ENCODE measurements at regions not wholly inside any gene's neighbourhood (a gene's known extent, or its start where the extent isn't known, plus 50 kb on each side); places are given as distances from the start of the nearest gene placed in this dataset.

DNA sequence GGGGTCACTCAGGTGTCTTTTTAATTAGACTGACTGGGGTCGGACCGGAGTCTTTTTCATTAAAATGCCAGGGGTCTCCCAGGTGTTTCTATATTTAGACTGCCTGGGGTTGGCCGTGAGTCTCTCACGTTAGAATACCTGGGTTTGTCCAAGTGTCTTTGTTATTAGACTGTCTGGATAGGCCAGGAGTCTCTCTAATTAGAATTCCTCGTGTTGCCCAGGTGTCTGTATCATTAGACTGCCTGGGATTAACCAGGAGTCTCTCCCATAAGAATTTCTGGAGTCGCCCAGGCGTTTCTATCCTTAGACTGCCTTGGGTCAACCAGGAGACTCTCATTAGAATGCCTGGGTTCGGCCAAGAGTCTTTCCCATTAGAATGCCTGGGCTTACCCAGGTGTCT lies 1445.7 kb downstream of the UQCRFS1 start:
- Histone ChIP-seq H2BK12ac (ENCODE audit: low read length) (no peak overlapping the region), H3K9ac (ENCODE audit: low read depth, low read length, poor library complexity) (no peak overlapping the region), H3K4me2 (ENCODE audit: insufficient read depth, low read length, poor library complexity, severe bottlenecking) (no peak overlapping the region), H2BK15ac (ENCODE audit: low read length) (no peak overlapping the region), H3K18ac (ENCODE audit: low read length) (no peak overlapping the region), H3K14ac (ENCODE audit: low read length) (no peak overlapping the region), H3K4ac (ENCODE audit: low read length) (no peak overlapping the region), H3K4me3 (ENCODE audit: low read length in 2 of 2) (no peak overlapping the region), H3K4me1 (ENCODE audit: control insufficient read depth in 2 of 2, insufficient read depth in 1 of 2, low read depth in 1 of 2, low read length in 2 of 2) (no peaks in the 10 kb centered on the region), H2BK120ac (ENCODE audit: low read depth, low read length) (no peak overlapping the region), H3K27me3 (ENCODE audit: control insufficient read depth in 3 of 3, insufficient read depth in 3 of 3, low read depth in 1 of 3, low read length in 3 of 3) (no peaks in the 10 kb centered on the region), H3K79me1 (ENCODE audit: low read depth, low read length) (no peaks in the 10 kb centered on the region), H2BK5ac (ENCODE audit: low read length) (no peak overlapping the region), H2AFZ (ENCODE audit: low read length) (no peak overlapping the region), H3K23ac (ENCODE audit: low read depth, low read length, poor library complexity) (no peak overlapping the region), H3K9me3 (replicated peaks in 1 of 2; ENCODE audit: control insufficient read depth in 2 of 2, insufficient read depth in 1 of 2, low read depth in 1 of 2, low read length in 2 of 2) (peaks cover 0 to 17% of the 10 kb centered on the region in 2 donors), H4K91ac (ENCODE audit: low read depth, low read length, poor library complexity) (no peak overlapping the region), H2AK5ac (ENCODE audit: low read depth, low read length) (no peak overlapping the region), H3K36me3 (replicated peaks in 1 of 2; ENCODE audit: control insufficient read depth in 2 of 2, insufficient read depth in 2 of 2, low read length in 2 of 2) (peaks cover 2% of the 10 kb centered on the region in 2 donors), H4K8ac (ENCODE audit: low read depth, low read length) (no peak overlapping the region), H3K27ac (replicated peaks; ENCODE audit: low read length) (no peak overlapping the region)
- DNase-seq (ENCODE audit: low spot score) = no peak
- WGBS, 2 donors (ENCODE audit: extremely low coverage in 2 of 2, insufficient read length in 2 of 2, insufficient replicate concordance in 1 of 2) = no CpG with 5 or more reads among the region's 8 CpGs

DNA sequence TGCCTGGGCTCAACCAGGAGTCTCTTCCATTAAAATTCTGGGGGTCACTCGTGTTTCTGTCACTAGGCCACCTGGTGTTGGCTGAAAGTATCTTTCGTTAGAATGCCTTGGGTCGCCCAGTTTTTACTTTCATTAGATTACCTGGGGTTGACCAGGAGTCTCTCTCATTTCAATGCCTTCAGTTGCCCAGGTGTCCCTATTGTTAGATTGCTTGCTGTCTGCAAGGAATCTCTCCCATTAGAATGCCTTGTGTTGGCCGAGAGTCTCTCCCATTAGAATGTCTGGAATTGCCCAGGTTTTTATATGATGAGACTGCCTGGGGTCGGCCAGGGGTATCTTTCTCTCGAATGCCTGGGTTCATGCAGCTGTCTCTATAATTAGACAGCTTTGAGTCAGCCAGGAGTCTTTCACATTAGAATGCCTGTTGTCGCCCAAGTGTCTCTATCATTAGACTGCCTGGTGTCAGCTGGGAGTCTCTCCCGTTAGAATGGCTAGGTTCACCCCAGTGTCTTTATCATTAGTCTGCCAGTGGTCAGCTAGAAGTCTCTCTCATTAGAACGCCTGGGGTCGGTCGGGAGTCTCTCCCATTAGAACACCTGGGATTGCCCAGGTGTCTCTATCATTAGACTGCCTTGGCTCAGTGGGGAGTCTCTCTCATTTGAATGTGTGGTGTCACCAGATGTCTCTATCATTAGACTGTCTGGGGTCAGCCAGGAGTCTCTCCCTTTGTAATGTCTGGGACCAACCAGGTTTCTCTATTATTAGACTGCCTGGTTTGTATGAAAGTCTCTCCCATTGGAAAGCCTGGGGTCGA lies 1446.8 kb downstream of the UQCRFS1 start:
- no peak overlapping the region for H3K23ac ChIP-seq (ENCODE audit: low read depth, low read length, poor library complexity)
- H2AFZ ChIP-seq (ENCODE audit: low read length) = no peak overlapping the region
- no peak overlapping the region for H2AK5ac ChIP-seq (ENCODE audit: low read depth, low read length)
- H2BK120ac ChIP-seq (ENCODE audit: low read depth, low read length) = no peak overlapping the region
- no peak overlapping the region for H3K9ac ChIP-seq (ENCODE audit: low read depth, low read length, poor library complexity)
- H3K4ac ChIP-seq (ENCODE audit: low read length) = no peak overlapping the region
- H3K36me3 ChIP-seq (replicated peaks in 1 of 2; ENCODE audit: control insufficient read depth in 2 of 2, insufficient read depth in 2 of 2, low read length in 2 of 2) = no peaks in the 10 kb centered on the region
- H3K18ac ChIP-seq (ENCODE audit: low read length) = no peak overlapping the region
- no peak overlapping the region for H2BK12ac ChIP-seq (ENCODE audit: low read length)
- H3K4me2 ChIP-seq (ENCODE audit: insufficient read depth, low read length, poor library complexity, severe bottlenecking) = no peak overlapping the region
- no peak overlapping the region for H3K27ac ChIP-seq (replicated peaks; ENCODE audit: low read length)
- H2BK5ac ChIP-seq (ENCODE audit: low read length) = no peak overlapping the region
- no peak overlapping the region for H3K4me3 ChIP-seq (ENCODE audit: low read length in 2 of 2)
- no peaks in the 10 kb centered on the region for H3K79me1 ChIP-seq (ENCODE audit: low read depth, low read length)
- H3K14ac ChIP-seq (ENCODE audit: low read length) = no peak overlapping the region
- no peak for DNase-seq (ENCODE audit: low spot score)
- no peak overlapping the region for H4K8ac ChIP-seq (ENCODE audit: low read depth, low read length)
- no CpG with 5 or more reads among the region's 12 CpGs for WGBS, 2 donors (ENCODE audit: extremely low coverage in 2 of 2, insufficient read length in 2 of 2, insufficient replicate concordance in 1 of 2)
- H3K9me3 ChIP-seq (replicated peaks in 1 of 2; ENCODE audit: control insufficient read depth in 2 of 2, insufficient read depth in 1 of 2, low read depth in 1 of 2, low read length in 2 of 2) = peaks cover 0 to 12% of the 10 kb centered on the region in 2 donors
- H3K27me3 ChIP-seq (ENCODE audit: control insufficient read depth in 3 of 3, insufficient read depth in 3 of 3, low read depth in 1 of 3, low read length in 3 of 3) = no peaks in the 10 kb centered on the region
- no peak overlapping the region for H2BK15ac ChIP-seq (ENCODE audit: low read length)
- H4K91ac ChIP-seq (ENCODE audit: low read depth, low read length, poor library complexity) = no peak overlapping the region
- no peaks in the 10 kb centered on the region for H3K4me1 ChIP-seq (ENCODE audit: control insufficient read depth in 2 of 2, insufficient read depth in 1 of 2, low read depth in 1 of 2, low read length in 2 of 2)

DNA sequence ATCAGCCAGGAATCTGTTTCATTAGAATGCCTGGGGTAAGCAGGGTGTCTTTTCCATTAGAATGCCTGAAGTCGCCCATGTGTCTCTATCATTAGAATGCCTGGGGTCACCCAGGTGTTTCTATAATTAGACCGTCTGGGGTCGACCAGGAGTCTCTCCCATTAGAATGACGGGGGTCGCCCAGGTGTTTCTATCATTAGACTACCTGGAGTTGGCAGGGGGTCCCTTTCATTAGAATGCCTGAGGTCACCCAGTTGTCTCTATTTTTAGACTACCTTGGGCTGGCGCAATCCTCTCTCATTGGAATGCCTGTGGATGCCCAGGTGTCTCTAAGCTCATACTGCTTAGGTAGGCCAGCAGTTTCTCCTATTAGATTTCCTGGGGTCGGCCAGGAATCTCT lies 1447.6 kb downstream of the UQCRFS1 start:
- Histone ChIP-seq H3K27ac (replicated peaks; ENCODE audit: low read length) (no peak overlapping the region), H2BK5ac (ENCODE audit: low read length) (no peak overlapping the region), H2AFZ (ENCODE audit: low read length) (no peak overlapping the region), H3K4me3 (ENCODE audit: low read length in 2 of 2) (no peak overlapping the region), H2BK12ac (ENCODE audit: low read length) (no peak overlapping the region), H3K4me1 (ENCODE audit: control insufficient read depth in 2 of 2, insufficient read depth in 1 of 2, low read depth in 1 of 2, low read length in 2 of 2) (no peaks in the 10 kb centered on the region), H3K14ac (ENCODE audit: low read length) (no peak overlapping the region), H2AK5ac (ENCODE audit: low read depth, low read length) (no peak overlapping the region), H3K23ac (ENCODE audit: low read depth, low read length, poor library complexity) (no peak overlapping the region), H3K27me3 (ENCODE audit: control insufficient read depth in 3 of 3, insufficient read depth in 3 of 3, low read depth in 1 of 3, low read length in 3 of 3) (no peaks in the 10 kb centered on the region), H3K79me1 (ENCODE audit: low read depth, low read length) (no peaks in the 10 kb centered on the region), H2BK15ac (ENCODE audit: low read length) (no peak overlapping the region), H2BK120ac (ENCODE audit: low read depth, low read length) (no peak overlapping the region), H3K4me2 (ENCODE audit: insufficient read depth, low read length, poor library complexity, severe bottlenecking) (no peak overlapping the region), H3K9ac (ENCODE audit: low read depth, low read length, poor library complexity) (no peak overlapping the region), H3K9me3 (replicated peaks in 1 of 2; ENCODE audit: control insufficient read depth in 2 of 2, insufficient read depth in 1 of 2, low read depth in 1 of 2, low read length in 2 of 2) (peaks cover 0 to 12% of the 10 kb centered on the region in 2 donors), H3K36me3 (replicated peaks in 1 of 2; ENCODE audit: control insufficient read depth in 2 of 2, insufficient read depth in 2 of 2, low read length in 2 of 2) (no peaks in the 10 kb centered on the region), H4K91ac (ENCODE audit: low read depth, low read length, poor library complexity) (no peak overlapping the region), H4K8ac (ENCODE audit: low read depth, low read length) (no peak overlapping the region), H3K18ac (ENCODE audit: low read length) (no peak overlapping the region), H3K4ac (ENCODE audit: low read length) (no peak overlapping the region)
- no peak for DNase-seq (ENCODE audit: low spot score)
- no CpG with 5 or more reads among the region's 7 CpGs for WGBS, 2 donors (ENCODE audit: extremely low coverage in 2 of 2, insufficient read length in 2 of 2, insufficient replicate concordance in 1 of 2)

DNA sequence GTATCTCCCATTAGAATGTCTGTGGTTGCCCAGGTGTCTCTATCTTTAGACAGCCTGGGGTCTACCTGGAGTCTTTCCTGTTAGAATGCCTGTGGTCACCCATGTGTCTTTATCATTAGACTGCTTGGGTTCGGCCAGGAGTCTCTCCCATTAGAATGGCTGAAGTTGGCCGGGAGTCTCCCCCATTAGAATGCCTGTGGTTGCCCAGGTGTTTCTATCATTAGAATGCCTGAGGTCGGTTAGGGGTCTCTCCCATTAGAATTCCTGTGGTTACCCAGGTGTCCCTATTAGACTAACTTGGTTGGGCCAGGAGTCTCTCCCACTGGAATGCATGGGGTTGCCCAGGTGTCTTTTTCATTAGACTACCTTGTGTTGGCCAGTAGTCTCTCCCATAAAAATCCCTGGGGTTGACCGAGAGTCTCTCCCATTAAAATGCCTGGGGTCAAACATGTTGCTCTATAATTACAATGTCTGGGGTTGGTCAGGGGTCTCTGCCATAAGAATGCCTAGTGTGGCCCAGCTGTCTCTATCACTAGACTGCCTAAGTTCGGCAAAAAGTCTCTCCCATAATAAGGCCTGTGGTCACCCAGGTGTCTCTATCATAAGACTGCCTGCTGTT lies 1448.7 kb downstream of the UQCRFS1 start:
- H3K4me1 ChIP-seq (ENCODE audit: control insufficient read depth in 2 of 2, insufficient read depth in 1 of 2, low read depth in 1 of 2, low read length in 2 of 2) = no peaks in the 10 kb centered on the region
- H2BK12ac ChIP-seq (ENCODE audit: low read length) = no peak overlapping the region
- no peaks in the 10 kb centered on the region for H3K27me3 ChIP-seq (ENCODE audit: control insufficient read depth in 3 of 3, insufficient read depth in 3 of 3, low read depth in 1 of 3, low read length in 3 of 3)
- no peak overlapping the region for H2BK15ac ChIP-seq (ENCODE audit: low read length)
- no peak overlapping the region for H2AFZ ChIP-seq (ENCODE audit: low read length)
- no peak overlapping the region for H3K18ac ChIP-seq (ENCODE audit: low read length)
- peaks cover 0 to 12% of the 10 kb centered on the region in 2 donors for H3K9me3 ChIP-seq (replicated peaks in 1 of 2; ENCODE audit: control insufficient read depth in 2 of 2, insufficient read depth in 1 of 2, low read depth in 1 of 2, low read length in 2 of 2)
- H3K9ac ChIP-seq (ENCODE audit: low read depth, low read length, poor library complexity) = no peak overlapping the region
- no peak overlapping the region for H2BK120ac ChIP-seq (ENCODE audit: low read depth, low read length)
- H3K14ac ChIP-seq (ENCODE audit: low read length) = no peak overlapping the region
- WGBS, 2 donors (ENCODE audit: extremely low coverage in 2 of 2, insufficient read length in 2 of 2, insufficient replicate concordance in 1 of 2) = no CpG with 5 or more reads among the region's 5 CpGs
- no peak overlapping the region for H2BK5ac ChIP-seq (ENCODE audit: low read length)
- H3K79me1 ChIP-seq (ENCODE audit: low read depth, low read length) = no peaks in the 10 kb centered on the region
- H4K91ac ChIP-seq (ENCODE audit: low read depth, low read length, poor library complexity) = no peak overlapping the region
- no peak overlapping the region for H2AK5ac ChIP-seq (ENCODE audit: low read depth, low read length)
- no peak overlapping the region for H3K27ac ChIP-seq (replicated peaks; ENCODE audit: low read length)
- H3K4me3 ChIP-seq (ENCODE audit: low read length in 2 of 2) = no peak overlapping the region
- H3K4ac ChIP-seq (ENCODE audit: low read length) = no peak overlapping the region
- H3K23ac ChIP-seq (ENCODE audit: low read depth, low read length, poor library complexity) = no peak overlapping the region
- no peak overlapping the region for H4K8ac ChIP-seq (ENCODE audit: low read depth, low read length)
- DNase-seq (ENCODE audit: low spot score) = no peak
- H3K4me2 ChIP-seq (ENCODE audit: insufficient read depth, low read length, poor library complexity, severe bottlenecking) = no peak overlapping the region
- no peaks in the 10 kb centered on the region for H3K36me3 ChIP-seq (replicated peaks in 1 of 2; ENCODE audit: control insufficient read depth in 2 of 2, insufficient read depth in 2 of 2, low read length in 2 of 2)

Data from neuronal stem cell (in vitro differentiated cells).